Endothelial cell of umbilical vein (primary cell): ENCODE measurements at regions not wholly inside any gene's neighbourhood (a gene's known extent, or its start where the extent isn't known, plus 50 kb on each side); places are given as distances from the start of the nearest gene placed in this dataset.

Source experiments
- CTCF ChIP-seq, 2 donors: IDR thresholded peaks; 1 replicate in 1 of 2; 2 replicates in 1 of 2; pipeline ENCODE4 v1.5.1; 2011; ENCODE audit warnings: low read length in 2 of 2, mild to moderate bottlenecking in 2 of 2, moderate library complexity in 2 of 2, control low read depth in 1 of 2, inconsistent platforms in 1 of 2, low read depth in 1 of 2; ENCODE audit not compliant: insufficient read depth in 1 of 2; ENCODE audit errors: extremely low read depth in 1 of 2
- EZH2 ChIP-seq: IDR thresholded peaks from 2 replicates; pipeline ENCODE4 v1.6.1; 2012; ENCODE audit warnings: borderline replicate concordance, low read depth, mild to moderate bottlenecking, moderate library complexity, low read length, inconsistent platforms; ENCODE audit not compliant: severe bottlenecking
- FOS ChIP-seq: IDR thresholded peaks from 2 replicates; pipeline ENCODE4 v1.6.1; 2011; ENCODE audit warnings: mild to moderate bottlenecking, low read length, moderate library complexity, borderline replicate concordance; ENCODE audit not compliant: insufficient read depth
- GATA2 ChIP-seq: IDR thresholded peaks from 2 replicates; pipeline ENCODE4 v1.7.0; 2011; ENCODE audit warnings: low read depth, mild to moderate bottlenecking, moderate library complexity, mixed read lengths, low read length; ENCODE audit not compliant: insufficient read length, insufficient read depth
- JUN ChIP-seq: IDR thresholded peaks from 2 replicates; pipeline ENCODE4 v1.6.1; 2011; ENCODE audit warnings: borderline replicate concordance, low read depth; ENCODE audit not compliant: insufficient read length, insufficient read depth
- MAX ChIP-seq: IDR thresholded peaks from 2 replicates; pipeline ENCODE4 v1.6.1; 2011; ENCODE audit not compliant: insufficient read depth, insufficient read length
- POLR2A ChIP-seq: IDR thresholded peaks from 2 replicates; pipeline ENCODE4 v1.6.1; 2012; ENCODE audit warnings: low read depth, mild to moderate bottlenecking, control low read depth, low read length
- POLR2AphosphoS5 ChIP-seq: IDR thresholded peaks from 2 replicates; pipeline ENCODE4 v1.6.1; 2012; ENCODE audit warnings: low read depth, mild to moderate bottlenecking, control low read depth, low read length, moderate library complexity; ENCODE audit not compliant: insufficient read depth

- TF ChIP-seq POLR2AphosphoS5 (no peak), CTCF (IDR thresholded peaks at IDR 0.05; ENCODE audit: extremely low read depth in 1 of 2, insufficient read depth in 1 of 2, low read depth in 1 of 2, low read length in 2 of 2) (no peak), MAX (no peak), JUN (no peak), POLR2A (no peak), EZH2 (no peak), FOS (no peak), GATA2 (no peak)
Observed at GRCh38 chr4:189374176-189374575, 566.5 kb upstream of the FRG1 start.
